Esophagus squamous epithelium (tissue), 4 donors: ENCODE measurements at regions not wholly inside any gene's neighbourhood (a gene's known extent, or its start where the extent isn't known, plus 50 kb on each side); places are given as distances from the start of the nearest gene placed in this dataset.

Experiments used
- CTCF ChIP-seq, 6 experiments: fragments of 450-650 bp in 4 of 6; fragments of 200-600 bp in 2 of 6; sonication (generic) in 2 of 6; IDR thresholded peaks; one replicate each; pipeline ENCODE4 v1.5.1; 2016 to 2019; ENCODE audit warnings: antibody characterized with exemption in 6 of 6, mild to moderate bottlenecking in 4 of 6, moderate library complexity in 4 of 6
- POLR2A ChIP-seq, 4 donors: fragments of 450-650 bp; IDR thresholded peaks; one replicate each; pipeline ENCODE4 v1.6.1; 2017; ENCODE audit warnings: antibody characterized with exemption in 4 of 4, mild to moderate bottlenecking in 4 of 4, moderate library complexity in 3 of 4

- TF ChIP-seq CTCF (IDR thresholded peaks at IDR 0.05), result no peak
- TF ChIP-seq POLR2A (IDR thresholded peaks at IDR 0.05), result no peak
Measured at GRCh38 chr2:121066526-121066925, 218.5 kb downstream of the TFCP2L1 start.
